HepG2 (cell line): ENCODE measurements at regions not wholly inside any gene's neighbourhood (a gene's known extent, or its start where the extent isn't known, plus 50 kb on each side); places are given as distances from the start of the nearest gene placed in this dataset.

Experiments
- ATF4 ChIP-seq, 2 experiments: fragments of 450-650 bp in 1 of 2; sonication (generic) in 1 of 2; formaldehyde crosslinking; IDR thresholded peaks; 2 replicates each; pipeline versions ENCODE4 v1.5.0 to v1.8.0; 2020 to 2022; ENCODE audit warnings: mild to moderate bottlenecking in 1 of 2, missing genetic modification reagents in 1 of 2
- EZH2 ChIP-seq: conservative IDR thresholded peaks from 2 replicates; pipeline ENCODE4 v1.6.1; 2012; ENCODE audit warnings: mild to moderate bottlenecking, low read depth, low read length, moderate library complexity
- ZNF567 ChIP-seq: sonication (generic); formaldehyde crosslinking; IDR thresholded peaks from 2 replicates; pipeline ENCODE4 v1.8.1; 2023; ENCODE audit warnings: mild to moderate bottlenecking, missing genetic modification reagents, borderline replicate concordance

- no peak for TF ChIP-seq ATF4 (CRISPR knock-in tag; IDR thresholded peaks at IDR 0.05)
- no peak for TF ChIP-seq ZNF567
- TF ChIP-seq EZH2 = no peak
Measured at GRCh38 chr20:12815778-12816408, 192.9 kb upstream of the SPTLC3 start.
